Pancreas (tissue), 10 donors: ENCODE measurements at regions not wholly inside any gene's neighbourhood (a gene's known extent, or its start where the extent isn't known, plus 50 kb on each side); places are given as distances from the start of the nearest gene placed in this dataset.

Experiments used
- ATAC-seq, 4 donors: fragments of 200-7000 bp; cut with Tn5 transposase; one replicate each; pipeline versions ENCODE4 v1.8.0 to v1.9.1; 2020; ENCODE audit warnings: mild to moderate bottlenecking in 4 of 4, moderate library complexity in 4 of 4
- DNase-seq, 6 donors: peaks; one replicate each; pipeline ENCODE4 v3.0.0-alpha.2; 2020
- FAIRE-seq: peaks from 2 replicates; lab custom pipeline; 2012; peaks lifted over from hg19 to GRCh38; lab: Jason Lieb, UNC
- H3K27ac ChIP-seq, 4 donors: fragments of 200-600 bp; sonication (generic); 1 replicate in 3 of 4; 2 replicates in 1 of 4; pipeline versions ENCODE4 v1.5.0 to v1.8.0; 2020
- H3K27me3 ChIP-seq, 4 donors: fragments of 200-600 bp; one replicate each; pipeline ENCODE4 v1.8.0; 2021
- H3K36me3 ChIP-seq, 3 donors: fragments of 200-600 bp; sonication (generic) in 1 of 3; one replicate each; pipeline versions ENCODE4 v1.5.0 to v1.8.0; 2020 to 2021
- H3K4me1 ChIP-seq, 3 donors: fragments of 200-600 bp; one replicate each; pipeline ENCODE4 v1.8.0; 2021
- H3K4me3 ChIP-seq, 4 donors: fragments of 200-600 bp; sonication (generic) in 2 of 4; one replicate each; pipeline versions ENCODE4 v1.5.0 to v1.8.0; 2020 to 2021
- H3K9me3 ChIP-seq, 4 donors: fragments of 200-600 bp; one replicate each; pipeline ENCODE4 v1.8.0; 2021
- CTCF ChIP-seq, 4 donors: fragments of 200-600 bp; sonication (generic) in 3 of 4; IDR thresholded peaks; one replicate each; pipeline versions ENCODE4 v1.5.0 to v1.8.0; 2021; ENCODE audit warnings: antibody characterized with exemption in 4 of 4
- WGBS, 2 donors: extraction: QIAGEN DNeasy Blood & Tissue Kit; methylation state at CpG; one replicate each; pipeline ENCODE4 v1.1.7; 2013; 5-methylcytosine and 5-hydroxymethylcytosine counted together
- intact Hi-C, 3 donors: fragments of 100-400 bp; cut with DNase I; formaldehyde crosslinking; loops; one replicate each; pipeline versions ENCODE4 v1.11.1 to v1.14.2; 2022
- donor health status: healthy with polysubstance abuse.
- donor health status: DM: no; HTN: no; CAD: no; lungs with moderate emphysema.
- donor health status: DM: no; HTN: no; CAD: no.
- donor health status: control.
- donor health status: control.
- donor health status: Bipolar disorder and iron deficiency.
- donor health status: DM: yes; HTN: yes; CAD: no.
- donor health status: DM: no; HTN: no; CAD: no.
- donor health status: DM: no; HTN: no; CAD: no.
- donor health status: DM: yes; HTN: yes; CAD: no.

GRCh38 chr18:30903566-30903965 is 139.0 kb downstream of the DSC3 start:
- Histone ChIP-seq H3K27me3 (no peaks in the 10 kb centered on the region), H3K4me3 (no peak overlapping the region), H3K4me1 (no peaks in the 10 kb centered on the region), H3K36me3 (no peaks in the 10 kb centered on the region), H3K9me3 (no peaks in the 10 kb centered on the region), H3K27ac (no peak overlapping the region)
- no peak for FAIRE-seq
- intact Hi-C loops: no loop called here
- TF ChIP-seq CTCF (IDR thresholded peaks at IDR 0.05): no peak
- ATAC-seq: peak in 1 of 4 donors; percentile 43
- DNase-seq: no peak

- no peak for FAIRE-seq
- no peaks in the 10 kb centered on the region for H3K36me3 ChIP-seq
- no peak for DNase-seq
- no peak for ATAC-seq
- H3K27ac ChIP-seq: no peak overlapping the region
- intact Hi-C loops: no loop called here
- H3K9me3 ChIP-seq: no peaks in the 10 kb centered on the region
- H3K4me1 ChIP-seq: no peaks in the 10 kb centered on the region
- H3K4me3 ChIP-seq: no peak overlapping the region
- no peak for TF ChIP-seq CTCF (IDR thresholded peaks at IDR 0.05)
- 29 to 30% methylated on average over 5 of the region's 5 CpGs for WGBS, 2 donors
- peaks cover 0 to 5% (median 0%) of the 10 kb centered on the region in 4 donors for H3K27me3 ChIP-seq
Observed at GRCh38 chr18:30889519-30890301, 152.8 kb downstream of the DSC3 start.

GRCh38 chr18:30888344-30888743 is 154.2 kb downstream of the DSC3 start:
- 56 to 71% methylated on average over 5 of the region's 5 CpGs for WGBS, 2 donors
- Histone ChIP-seq H3K9me3 (no peaks in the 10 kb centered on the region), H3K4me3 (no peak overlapping the region), H3K27me3 (peaks cover 0 to under 1% (median 0%) of the 10 kb centered on the region in 4 donors), H3K36me3 (no peaks in the 10 kb centered on the region), H3K4me1 (no peaks in the 10 kb centered on the region), H3K27ac (no peak overlapping the region)
- TF ChIP-seq CTCF (IDR thresholded peaks at IDR 0.05): no peak
- FAIRE-seq (no peak), ATAC-seq (no peak), DNase-seq (no peak)
- intact Hi-C loops: no loop called here

GRCh38 chr18:30886998-30887397 is 155.5 kb downstream of the DSC3 start:
- Histone ChIP-seq H3K4me3 (no peak overlapping the region), H3K4me1 (no peaks in the 10 kb centered on the region), H3K27ac (no peak overlapping the region), H3K27me3 (no peaks in the 10 kb centered on the region), H3K9me3 (no peaks in the 10 kb centered on the region), H3K36me3 (no peaks in the 10 kb centered on the region)
- WGBS, 2 donors: 75 to 83% methylated on average over 4 of the region's 4 CpGs
- no peak for TF ChIP-seq CTCF (IDR thresholded peaks at IDR 0.05)
- ATAC-seq: no peak
- intact Hi-C loops: no loop called here
- no peak for FAIRE-seq
- DNase-seq: no peak

GRCh38 chr18:30870466-30870865 is 172.1 kb downstream of the DSC3 start:
- TF ChIP-seq CTCF (IDR thresholded peaks at IDR 0.05): no peak
- H3K4me1 ChIP-seq: no peaks in the 10 kb centered on the region
- H3K36me3 ChIP-seq: no peaks in the 10 kb centered on the region
- DNase-seq (no peak), FAIRE-seq (no peak), ATAC-seq (no peak)
- H3K27me3 ChIP-seq: peaks cover 0 to 6% (median 0%) of the 10 kb centered on the region in 4 donors
- H3K9me3 ChIP-seq: no peaks in the 10 kb centered on the region
- H3K4me3 ChIP-seq: no peak overlapping the region
- 73 to 85% methylated on average over 2 of the region's 2 CpGs for WGBS, 2 donors
- intact Hi-C loops: no loop called here
- H3K27ac ChIP-seq: no peak overlapping the region
